Smooth muscle cell (in vitro differentiated cells): ENCODE measurements at regions not wholly inside any gene's neighbourhood (a gene's known extent, or its start where the extent isn't known, plus 50 kb on each side); places are given as distances from the start of the nearest gene placed in this dataset.
"Not testable (repeated sequence)": the region's sequence is repeated elsewhere in the genome, so short reads cannot be mapped to it uniquely, and the experiment has no call there.

Experiments used
- DNase-seq: peaks from one replicate; lab custom pipeline; 2025; ENCODE audit not compliant: unreplicated experiment; lab: John Stamatoyannopoulos, UW
- H2AFZ ChIP-seq: fragments of 200-600 bp; sonication (generic); 2 replicates; pipeline ENCODE4 v1.6.0; 2016; ENCODE audit warnings: antibody characterized with exemption, low read depth, mild to moderate bottlenecking
- H3F3A ChIP-seq: fragments of 200-600 bp; sonication (generic); 2 replicates; pipeline ENCODE4 v1.6.0; 2017; ENCODE audit warnings: antibody characterized with exemption, low read depth
- H3K27ac ChIP-seq: fragments of 200-600 bp; sonication (generic); 2 replicates; pipeline ENCODE4 v1.5.1; 2016; ENCODE audit warnings: low read depth, mild to moderate bottlenecking
- H3K27me3 ChIP-seq: fragments of 200-600 bp; sonication (generic); 2 replicates; pipeline ENCODE4 v1.6.1; 2016; ENCODE audit warnings: low read depth, mild to moderate bottlenecking
- H3K36me3 ChIP-seq: fragments of 200-600 bp; sonication (generic); 2 replicates; pipeline ENCODE4 v1.5.1; 2016; ENCODE audit warnings: low read depth
- H3K4me1 ChIP-seq: fragments of 200-600 bp; sonication (generic); 2 replicates; pipeline ENCODE4 v1.5.1; 2016; ENCODE audit warnings: low read depth
- H3K4me2 ChIP-seq: fragments of 200-600 bp; sonication (generic); 2 replicates; pipeline ENCODE4 v1.6.0; 2016; ENCODE audit warnings: mild to moderate bottlenecking
- H3K4me3 ChIP-seq: fragments of 200-600 bp; sonication (generic); 2 replicates; pipeline ENCODE4 v1.5.1; 2016; ENCODE audit warnings: mild to moderate bottlenecking
- H3K79me2 ChIP-seq: fragments of 200-600 bp; sonication (generic); 2 replicates; pipeline ENCODE4 v1.6.0; 2016; ENCODE audit warnings: low read depth, mild to moderate bottlenecking
- H3K9ac ChIP-seq: fragments of 200-600 bp; sonication (generic); 2 replicates; pipeline ENCODE4 v1.6.0; 2016; ENCODE audit warnings: low read depth
- H3K9me3 ChIP-seq: fragments of 200-600 bp; sonication (generic); replicated peaks from 2 replicates; pipeline ENCODE4 v1.5.1; 2016; ENCODE audit warnings: low read depth
- H4K20me1 ChIP-seq: fragments of 200-600 bp; sonication (generic); 2 replicates; pipeline ENCODE4 v1.6.0; 2016; ENCODE audit warnings: low read depth
- WGBS: methylation state at CpG from one replicate; pipeline ENCODE4 v1.1.7; 2016; ENCODE audit warnings: low lambda C conversion rate; 5-methylcytosine and 5-hydroxymethylcytosine counted together
- TF ChIP-seq, protein P1 (sequence below): fragments of 200-600 bp; sonication (generic); IDR thresholded peaks from 2 replicates; pipeline ENCODE4 v1.5.1; 2017; ENCODE audit warnings: borderline replicate concordance, mild to moderate bottlenecking, antibody characterized with exemption; ENCODE audit not compliant: insufficient read depth, poor library complexity, severe bottlenecking

DNA sequence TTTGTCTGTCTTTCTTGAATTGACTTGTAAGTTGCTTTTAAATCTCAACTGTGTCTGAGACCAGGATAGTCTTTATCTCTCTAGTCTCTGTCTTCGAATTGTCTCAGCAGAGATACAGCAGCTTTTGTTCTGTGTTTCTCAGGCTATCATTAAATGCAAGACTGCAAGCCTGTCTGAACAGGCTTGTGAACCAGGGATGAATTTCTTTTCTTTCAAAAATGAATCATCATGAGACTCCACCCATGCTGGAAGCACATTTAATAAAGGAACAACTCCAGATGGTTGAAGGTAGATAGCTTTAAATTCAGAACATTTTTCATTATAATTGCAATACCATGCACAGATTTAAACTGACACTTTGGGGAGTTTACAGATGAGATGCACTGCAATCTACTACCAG lies 155.9 kb downstream of the SEC23IP start:
- Histone ChIP-seq H4K20me1 (no peaks in the 10 kb centered on the region), H3K27me3 (no peaks in the 10 kb centered on the region), H2AFZ (no peak overlapping the region), H3K27ac (no peak overlapping the region), H3K9me3 (no peaks in the 10 kb centered on the region), H3K4me2 (no peak overlapping the region), H3F3A (no peaks in the 10 kb centered on the region), H3K4me3 (no peak overlapping the region), H3K36me3 (no peaks in the 10 kb centered on the region), H3K79me2 (no peaks in the 10 kb centered on the region), H3K9ac (no peak overlapping the region), H3K4me1 (no peaks in the 10 kb centered on the region)
- 42% methylated on average over 1 of the region's 1 CpG for WGBS
- DNase-seq: no peak
- TF ChIP-seq, protein P1, sequence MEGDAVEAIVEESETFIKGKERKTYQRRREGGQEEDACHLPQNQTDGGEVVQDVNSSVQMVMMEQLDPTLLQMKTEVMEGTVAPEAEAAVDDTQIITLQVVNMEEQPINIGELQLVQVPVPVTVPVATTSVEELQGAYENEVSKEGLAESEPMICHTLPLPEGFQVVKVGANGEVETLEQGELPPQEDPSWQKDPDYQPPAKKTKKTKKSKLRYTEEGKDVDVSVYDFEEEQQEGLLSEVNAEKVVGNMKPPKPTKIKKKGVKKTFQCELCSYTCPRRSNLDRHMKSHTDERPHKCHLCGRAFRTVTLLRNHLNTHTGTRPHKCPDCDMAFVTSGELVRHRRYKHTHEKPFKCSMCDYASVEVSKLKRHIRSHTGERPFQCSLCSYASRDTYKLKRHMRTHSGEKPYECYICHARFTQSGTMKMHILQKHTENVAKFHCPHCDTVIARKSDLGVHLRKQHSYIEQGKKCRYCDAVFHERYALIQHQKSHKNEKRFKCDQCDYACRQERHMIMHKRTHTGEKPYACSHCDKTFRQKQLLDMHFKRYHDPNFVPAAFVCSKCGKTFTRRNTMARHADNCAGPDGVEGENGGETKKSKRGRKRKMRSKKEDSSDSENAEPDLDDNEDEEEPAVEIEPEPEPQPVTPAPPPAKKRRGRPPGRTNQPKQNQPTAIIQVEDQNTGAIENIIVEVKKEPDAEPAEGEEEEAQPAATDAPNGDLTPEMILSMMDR: no peak

- Histone ChIP-seq H3K4me2 (no peak overlapping the region), H3K4me1 (no peaks in the 10 kb centered on the region), H3K27ac (no peak overlapping the region), H3K4me3 (no peak overlapping the region), H4K20me1 (no peaks in the 10 kb centered on the region), H2AFZ (no peak overlapping the region), H3K79me2 (no peaks in the 10 kb centered on the region), H3K9ac (no peak overlapping the region), H3K27me3 (no peaks in the 10 kb centered on the region), H3K36me3 (no peaks in the 10 kb centered on the region), H3K9me3 (no peaks in the 10 kb centered on the region), H3F3A (no peaks in the 10 kb centered on the region)
- DNase-seq: no peak
- TF ChIP-seq, protein P1: no peak
- WGBS: 74% methylated on average over 6 of the region's 6 CpGs
Measured at GRCh38 chr10:120051671-120052070, 159.1 kb downstream of the SEC23IP start.

GRCh38 chr10:120052964-120053702 lies 160.6 kb downstream of the SEC23IP start:
- no peaks in the 10 kb centered on the region for H3K27me3 ChIP-seq
- H3K4me2 ChIP-seq: no peak overlapping the region
- TF ChIP-seq, protein P1: no peak
- no peak overlapping the region for H3K4me3 ChIP-seq
- H3K36me3 ChIP-seq: no peaks in the 10 kb centered on the region
- 85% methylated on average over 1 of the region's 1 CpG for WGBS
- no peaks in the 10 kb centered on the region for H3F3A ChIP-seq
- DNase-seq: no peak
- H2AFZ ChIP-seq: no peak overlapping the region
- H3K27ac ChIP-seq: no peak overlapping the region
- no peaks in the 10 kb centered on the region for H3K79me2 ChIP-seq
- no peaks in the 10 kb centered on the region for H3K9me3 ChIP-seq
- H4K20me1 ChIP-seq: no peaks in the 10 kb centered on the region
- peaks cover under 1% of the 10 kb centered on the region for H3K4me1 ChIP-seq
- H3K9ac ChIP-seq: no peak overlapping the region

GRCh38 chr10:120059790-120060189 lies 167.3 kb downstream of the SEC23IP start:
- H3K36me3 ChIP-seq, H3F3A ChIP-seq, H3K4me1 ChIP-seq, H3K79me2 ChIP-seq, H2AFZ ChIP-seq, H4K20me1 ChIP-seq, H3K9me3 ChIP-seq, H3K9ac ChIP-seq, H3K27ac ChIP-seq, H3K4me3 ChIP-seq, DNase-seq, H3K4me2 ChIP-seq, H3K27me3 ChIP-seq: not testable (repeated sequence)
- 99% methylated on average over 5 of the region's 5 CpGs for WGBS
